Esophagus muscularis mucosa (tissue), 4 donors: ENCODE measurements at regions not wholly inside any gene's neighbourhood (a gene's known extent, or its start where the extent isn't known, plus 50 kb on each side); places are given as distances from the start of the nearest gene placed in this dataset.

Source experiments
- DNase-seq: peaks from one replicate; pipeline ENCODE4 v3.0.0-alpha.2; 2017; ENCODE audit errors: extremely low spot score
- H3K27ac ChIP-seq, 4 donors: fragments of 200-600 bp; sonication (generic); replicated peaks in 1 of 4; 1 replicate in 3 of 4; 2 replicates in 1 of 4; pipeline ENCODE4 v1.5.1; 2016 to 2019; ENCODE audit warnings: mild to moderate bottlenecking in 1 of 4
- H3K27me3 ChIP-seq, 4 donors: fragments of 200-600 bp; sonication (generic); one replicate each; pipeline versions ENCODE4 v1.5.1 to v1.6.0; 2016 to 2019
- H3K36me3 ChIP-seq, 4 donors: fragments of 200-600 bp; sonication (generic); one replicate each; pipeline ENCODE4 v1.5.1; 2016 to 2019
- H3K4me1 ChIP-seq, 4 donors: fragments of 200-600 bp; sonication (generic); one replicate each; pipeline ENCODE4 v1.5.1; 2016 to 2019
- H3K4me3 ChIP-seq, 4 donors: fragments of 200-600 bp; sonication (generic); 1 replicate in 2 of 4; 2 replicates in 2 of 4; pipeline ENCODE4 v1.5.1; 2016 to 2019; ENCODE audit warnings: mild to moderate bottlenecking in 4 of 4, moderate library complexity in 1 of 4
- H3K9me3 ChIP-seq, 4 donors: fragments of 200-600 bp; sonication (generic); 1 replicate in 3 of 4; 2 replicates in 1 of 4; pipeline ENCODE4 v1.5.1; 2016 to 2019
- EP300 ChIP-seq: sonication (generic); formaldehyde crosslinking; IDR thresholded peaks from one replicate; pipeline ENCODE4 v1.6.1; 2017; ENCODE audit warnings: antibody characterized with exemption
- POLR2A ChIP-seq: fragments of 450-650 bp; IDR thresholded peaks from one replicate; pipeline ENCODE4 v1.6.1; 2017; ENCODE audit warnings: antibody characterized with exemption, moderate library complexity, mild to moderate bottlenecking, low read depth
- POLR2AphosphoS5 ChIP-seq, 2 donors: sonication (generic); formaldehyde crosslinking; IDR thresholded peaks; one replicate each; pipeline ENCODE4 v1.6.1; 2017; ENCODE audit warnings: antibody characterized with exemption in 2 of 2
- WGBS: methylation state at CpG from one replicate; pipeline ENCODE4 v1.1.5; 2018; 5-methylcytosine and 5-hydroxymethylcytosine counted together
- intact Hi-C: fragments of 100-400 bp; cut with DNase I; formaldehyde crosslinking; loops from one replicate; pipeline ENCODE4 v1.15.1; 2023
- TF ChIP-seq, protein P1 (sequence below), 3 experiments: fragments of 200-600 bp in 2 of 3; fragments of 450-650 bp in 1 of 3; sonication (generic) in 2 of 3; IDR thresholded peaks; one replicate each; pipeline ENCODE4 v1.5.1; 2017 to 2019; ENCODE audit warnings: antibody characterized with exemption in 3 of 3, mild to moderate bottlenecking in 2 of 3, moderate library complexity in 1 of 3

DNA sequence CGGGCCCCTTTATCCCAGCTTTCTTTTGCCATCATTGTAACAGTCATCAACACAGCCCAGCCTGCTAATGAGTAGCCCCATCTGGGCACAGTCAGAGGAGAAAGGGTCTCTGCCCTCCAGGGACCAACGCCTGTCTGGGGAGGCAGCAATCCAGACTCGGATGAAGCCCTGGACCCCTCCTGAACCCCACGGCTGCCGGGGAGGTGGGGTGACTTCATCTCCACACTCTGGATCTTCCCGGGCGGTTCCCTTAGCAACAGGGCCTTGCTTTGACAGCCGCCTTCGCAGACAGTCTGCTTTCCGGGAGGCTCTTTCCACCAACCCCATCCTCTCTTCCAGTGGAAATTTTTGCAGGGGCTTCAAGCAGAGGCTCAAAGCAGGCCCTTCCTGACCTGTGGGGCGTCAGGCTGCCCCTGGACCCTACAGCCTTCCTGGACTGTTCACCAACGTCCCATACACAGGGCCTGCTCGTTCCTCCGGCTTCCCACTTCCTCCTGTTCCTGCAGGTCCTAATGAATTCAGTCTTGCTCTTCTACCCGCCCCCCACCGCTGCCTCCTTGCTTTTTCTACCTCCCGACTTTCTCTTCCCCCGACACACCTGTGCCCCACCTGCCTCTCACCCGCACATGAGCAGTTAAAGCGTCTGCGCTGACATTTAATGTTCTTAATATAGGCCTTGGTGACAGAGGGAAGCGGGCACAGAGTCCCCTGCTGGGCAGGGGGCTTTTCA lies 161.7 kb upstream of the MVB12B start:
- Histone ChIP-seq H3K27ac (no peak overlapping the region), H3K4me1 (no peaks in the 10 kb centered on the region), H3K27me3 (no peaks in the 10 kb centered on the region), H3K36me3 (no peaks in the 10 kb centered on the region), H3K9me3 (no peaks in the 10 kb centered on the region), H3K4me3 (no peak overlapping the region)
- 82% methylated on average over 20 of the region's 22 CpGs for WGBS
- DNase-seq: peak; percentile 89
- TF ChIP-seq, protein P1, sequence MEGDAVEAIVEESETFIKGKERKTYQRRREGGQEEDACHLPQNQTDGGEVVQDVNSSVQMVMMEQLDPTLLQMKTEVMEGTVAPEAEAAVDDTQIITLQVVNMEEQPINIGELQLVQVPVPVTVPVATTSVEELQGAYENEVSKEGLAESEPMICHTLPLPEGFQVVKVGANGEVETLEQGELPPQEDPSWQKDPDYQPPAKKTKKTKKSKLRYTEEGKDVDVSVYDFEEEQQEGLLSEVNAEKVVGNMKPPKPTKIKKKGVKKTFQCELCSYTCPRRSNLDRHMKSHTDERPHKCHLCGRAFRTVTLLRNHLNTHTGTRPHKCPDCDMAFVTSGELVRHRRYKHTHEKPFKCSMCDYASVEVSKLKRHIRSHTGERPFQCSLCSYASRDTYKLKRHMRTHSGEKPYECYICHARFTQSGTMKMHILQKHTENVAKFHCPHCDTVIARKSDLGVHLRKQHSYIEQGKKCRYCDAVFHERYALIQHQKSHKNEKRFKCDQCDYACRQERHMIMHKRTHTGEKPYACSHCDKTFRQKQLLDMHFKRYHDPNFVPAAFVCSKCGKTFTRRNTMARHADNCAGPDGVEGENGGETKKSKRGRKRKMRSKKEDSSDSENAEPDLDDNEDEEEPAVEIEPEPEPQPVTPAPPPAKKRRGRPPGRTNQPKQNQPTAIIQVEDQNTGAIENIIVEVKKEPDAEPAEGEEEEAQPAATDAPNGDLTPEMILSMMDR (IDR thresholded peaks at IDR 0.05): no peak
- TF ChIP-seq EP300 (no peak), POLR2A (no peak), POLR2AphosphoS5 (IDR thresholded peaks at IDR 0.05) (no peak)
- intact Hi-C loops: no loop called here

DNA sequence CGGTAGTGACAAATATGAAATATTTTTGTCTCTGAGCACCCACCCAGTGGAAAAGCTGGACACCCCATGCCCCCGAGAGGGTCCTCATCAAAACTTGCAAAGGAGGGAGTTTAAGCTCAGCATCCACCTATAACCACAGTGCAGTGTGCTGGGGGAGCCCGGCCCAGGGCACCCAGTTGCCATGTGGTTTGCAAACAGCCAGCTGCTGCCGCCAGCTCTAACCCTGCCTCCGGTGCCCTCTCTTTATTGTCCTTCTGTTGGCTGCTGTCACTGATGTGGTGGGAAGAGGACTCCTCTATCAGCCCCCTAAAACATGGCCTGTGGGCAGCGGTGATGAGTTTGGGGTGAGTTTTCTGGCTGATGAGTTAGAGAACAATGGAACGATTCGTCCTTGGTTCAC lies 160.9 kb upstream of the MVB12B start:
- Histone ChIP-seq H3K4me3 (no peak overlapping the region), H3K27me3 (no peaks in the 10 kb centered on the region), H3K36me3 (no peaks in the 10 kb centered on the region), H3K4me1 (no peaks in the 10 kb centered on the region), H3K9me3 (no peaks in the 10 kb centered on the region), H3K27ac (no peak overlapping the region)
- no peak for TF ChIP-seq POLR2A
- WGBS: 95% methylated on average over 8 of the region's 8 CpGs
- intact Hi-C loops: no loop called here
- peak; percentile 72 for DNase-seq

DNA sequence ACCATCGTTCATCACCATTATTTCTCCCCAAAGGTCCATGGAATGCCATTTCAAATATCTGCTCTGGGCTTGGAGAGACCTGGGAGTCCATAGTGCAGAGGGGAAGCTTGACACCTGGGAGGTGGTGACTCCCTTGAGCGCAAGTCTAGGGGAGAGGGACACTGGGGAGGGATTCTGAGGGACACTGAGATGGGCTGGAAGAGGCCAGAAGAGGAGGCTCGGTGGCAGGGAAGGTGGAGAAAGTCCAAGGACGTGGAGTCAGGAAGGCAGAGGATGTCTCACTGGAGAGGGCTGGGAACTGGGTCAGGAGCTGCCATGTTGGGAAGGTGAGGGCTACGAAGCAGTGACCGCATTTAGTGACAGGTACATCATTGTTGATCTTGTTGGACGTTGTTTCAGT lies 160.3 kb upstream of the MVB12B start:
- intact Hi-C loops: no loop called here
- Histone ChIP-seq H3K27me3 (no peaks in the 10 kb centered on the region), H3K4me1 (no peaks in the 10 kb centered on the region), H3K27ac (no peak overlapping the region), H3K4me3 (no peak overlapping the region), H3K9me3 (no peaks in the 10 kb centered on the region), H3K36me3 (no peaks in the 10 kb centered on the region)
- TF ChIP-seq EP300 (no peak), POLR2A (no peak), POLR2AphosphoS5 (IDR thresholded peaks at IDR 0.05) (no peak)
- TF ChIP-seq, protein P1 (IDR thresholded peaks at IDR 0.05): no peak
- 89% methylated on average over 7 of the region's 7 CpGs for WGBS
- DNase-seq: peak; percentile 77

DNA sequence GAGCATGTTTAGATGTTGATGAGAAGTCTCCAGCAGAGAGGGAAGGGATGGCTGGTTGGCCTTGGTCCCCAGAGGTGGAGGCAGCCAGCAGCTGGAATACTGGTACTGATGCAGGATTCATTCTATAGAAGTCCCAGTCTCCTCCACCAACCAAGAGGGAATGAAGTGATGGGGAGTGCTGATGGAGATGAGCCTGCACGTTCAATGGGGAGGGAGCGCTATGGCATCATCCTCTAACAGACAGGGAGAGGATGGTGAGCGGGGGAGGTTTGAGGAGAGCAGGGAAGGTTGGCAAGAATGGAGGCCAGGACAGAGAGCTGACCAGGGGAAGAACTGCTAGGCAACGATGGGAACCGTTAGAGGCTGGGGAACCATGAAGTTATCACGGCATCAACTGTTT lies 159.8 kb upstream of the MVB12B start:
- WGBS: 92% methylated on average over 6 of the region's 6 CpGs
- H3K4me1 ChIP-seq: no peaks in the 10 kb centered on the region

DNA sequence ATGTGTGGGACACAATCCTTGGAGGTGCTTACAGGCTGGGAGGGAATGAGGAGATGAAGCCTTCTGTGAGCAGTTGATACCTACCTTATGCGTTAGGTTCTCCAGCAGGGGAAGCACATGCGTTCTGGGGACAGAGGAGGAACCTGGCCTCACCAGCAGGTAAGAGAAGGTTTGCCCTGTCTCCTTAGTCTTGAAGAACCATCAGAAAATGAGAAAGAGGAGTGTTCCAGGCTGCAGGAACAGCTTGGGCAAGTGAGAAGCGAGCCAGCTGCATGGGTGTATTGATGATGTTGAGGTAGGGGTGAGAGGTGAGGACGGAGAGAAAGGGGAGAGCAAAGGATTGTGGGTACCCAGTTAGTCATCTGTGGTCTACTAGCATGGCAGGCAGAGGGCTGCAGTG lies 156.9 kb upstream of the MVB12B start:
- no peaks in the 10 kb centered on the region for H3K9me3 ChIP-seq
- H3K27ac ChIP-seq: no peak overlapping the region
- intact Hi-C loops: no loop called here
- H3K36me3 ChIP-seq: no peaks in the 10 kb centered on the region
- H3K4me3 ChIP-seq: no peak overlapping the region
- H3K27me3 ChIP-seq: no peaks in the 10 kb centered on the region
- no peaks in the 10 kb centered on the region for H3K4me1 ChIP-seq
- 74% methylated on average over 4 of the region's 4 CpGs for WGBS
- peak; percentile 85 for DNase-seq
- TF ChIP-seq, protein P1 (IDR thresholded peaks at IDR 0.05): no peak
- TF ChIP-seq POLR2AphosphoS5 (IDR thresholded peaks at IDR 0.05) (no peak), POLR2A (no peak)

More for the DNA sequence above, 159.8 kb upstream of the MVB12B start:
- no peaks in the 10 kb centered on the region for H3K27me3 ChIP-seq
- H3K9me3 ChIP-seq: no peaks in the 10 kb centered on the region
- no peak overlapping the region for H3K27ac ChIP-seq
- intact Hi-C loops: no loop called here
- TF ChIP-seq, protein P1 (IDR thresholded peaks at IDR 0.05): no peak
- TF ChIP-seq POLR2A (no peak), POLR2AphosphoS5 (IDR thresholded peaks at IDR 0.05) (no peak), EP300 (no peak)
- DNase-seq: peak; percentile 62
- no peak overlapping the region for H3K4me3 ChIP-seq
- no peaks in the 10 kb centered on the region for H3K36me3 ChIP-seq
